SU-DHL-6 (cell line): ENCODE measurements at regions not wholly inside any gene's neighbourhood (a gene's known extent, or its start where the extent isn't known, plus 50 kb on each side); places are given as distances from the start of the nearest gene placed in this dataset.

Source experiments
- H2AFZ ChIP-seq: fragments of 200-600 bp; sonication (generic); 2 replicates; pipeline ENCODE4 v1.6.1; 2014; ENCODE audit warnings: low read depth, mild to moderate bottlenecking, moderate library complexity, mixed read lengths, antibody characterized with exemption, low read length; ENCODE audit not compliant: severe bottlenecking
- H3F3A ChIP-seq: fragments of 200-600 bp; shearing (Covaris generic); 2 replicates; pipeline ENCODE4 v1.6.0; 2016; ENCODE audit warnings: antibody characterized with exemption, mild to moderate bottlenecking; ENCODE audit not compliant: insufficient read depth
- H3K27ac ChIP-seq: fragments of 200-600 bp; sonication (generic); 2 replicates; pipeline ENCODE4 v1.5.1; 2016; ENCODE audit warnings: low read depth, mild to moderate bottlenecking, low read length, moderate library complexity, mixed read lengths
- H3K27me3 ChIP-seq: fragments of 200-600 bp; sonication (generic), shearing (Covaris generic); 2 replicates; pipeline ENCODE4 v1.6.0; 2014; ENCODE audit warnings: mild to moderate bottlenecking, low read length
- H3K36me3 ChIP-seq: fragments of 200-600 bp; sonication (generic); 2 replicates; pipeline ENCODE4 v1.6.1; 2014; ENCODE audit warnings: mild to moderate bottlenecking, low read length, mixed read lengths
- H3K4me2 ChIP-seq: fragments of 300-600, 200-600 bp; shearing (Covaris generic), sonication (generic); 2 replicates; pipeline ENCODE4 v1.6.0; 2014; ENCODE audit warnings: low read length, low read depth, mild to moderate bottlenecking; ENCODE audit not compliant: poor library complexity, severe bottlenecking
- H3K4me3 ChIP-seq: fragments of 200-600 bp; sonication (generic); 2 replicates; pipeline ENCODE4 v1.5.1; 2014; ENCODE audit warnings: antibody characterized with exemption, low read length, mild to moderate bottlenecking, mixed read lengths; ENCODE audit not compliant: insufficient read depth, poor library complexity, severe bottlenecking
- H3K79me2 ChIP-seq: fragments of 200-600 bp; sonication (generic); 2 replicates; pipeline ENCODE4 v1.6.1; 2014; ENCODE audit warnings: mild to moderate bottlenecking, low read length, moderate library complexity; ENCODE audit not compliant: insufficient read depth
- H3K9ac ChIP-seq: fragments of 200-600 bp; sonication (generic); 2 replicates; pipeline ENCODE4 v1.7.0; 2014; ENCODE audit warnings: mild to moderate bottlenecking, low read length
- H3K9me2 ChIP-seq: fragments of 200-600 bp; sonication (generic); replicated peaks from 2 replicates; pipeline ENCODE4 v1.6.1; 2014; ENCODE audit warnings: low read length; ENCODE audit not compliant: insufficient read depth
- H3K9me3 ChIP-seq: fragments of 200-600 bp; sonication (generic); 2 replicates; pipeline ENCODE4 v1.6.1; 2014; ENCODE audit warnings: low read length, mixed read lengths; ENCODE audit not compliant: insufficient read depth
- H4K20me1 ChIP-seq: fragments of 200-600 bp; sonication (generic); 2 replicates; pipeline ENCODE4 v1.6.1; 2014; ENCODE audit warnings: low read depth, mild to moderate bottlenecking, antibody characterized with exemption, low read length, moderate library complexity, mixed read lengths
- EZH2phosphoT487 ChIP-seq: fragments of 200-600 bp; sonication (generic), shearing (Covaris generic); conservative IDR thresholded peaks from 2 replicates; pipeline ENCODE4 v1.6.1; 2018; ENCODE audit warnings: mild to moderate bottlenecking, antibody characterized with exemption, low read length, moderate library complexity, mixed read lengths
- TF ChIP-seq, protein P1 (sequence below): fragments of 200-600 bp; sonication (generic); IDR thresholded peaks from one replicate; pipeline ENCODE4 v1.5.1; 2017; ENCODE audit warnings: antibody characterized with exemption, mild to moderate bottlenecking, low read length, moderate library complexity; ENCODE audit not compliant: insufficient read depth, poor library complexity, severe bottlenecking

DNA sequence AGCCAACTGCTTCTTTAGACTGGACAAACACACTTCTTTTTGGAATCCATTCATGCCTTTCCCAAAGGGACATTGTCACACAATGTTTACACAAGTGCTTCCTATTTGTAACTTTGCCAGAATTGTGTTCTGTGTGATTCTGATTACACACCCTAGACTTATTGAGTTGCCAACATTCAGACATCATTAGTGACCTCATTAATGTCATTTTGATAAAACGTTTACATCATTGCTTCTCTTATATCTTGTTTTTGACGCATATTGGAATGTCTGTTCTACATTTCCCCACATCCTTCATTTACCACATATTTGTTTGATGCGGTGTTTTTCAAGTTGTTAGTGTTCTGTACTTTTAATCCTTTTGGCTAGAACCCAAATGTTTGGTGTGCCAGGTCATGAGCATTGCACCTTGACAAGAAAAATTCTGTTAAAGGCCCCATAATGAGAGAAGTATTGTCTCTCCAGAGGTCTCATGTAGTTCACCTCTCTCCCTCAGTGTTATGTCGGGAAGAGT, 305.5 kb downstream of the AEBP2 start:
- Histone ChIP-seq H3K36me3 (no peaks in the 10 kb centered on the region), H2AFZ (no peak overlapping the region), H3K79me2 (no peaks in the 10 kb centered on the region), H3F3A (no peaks in the 10 kb centered on the region), H3K4me3 (no peak overlapping the region), H3K27me3 (no peaks in the 10 kb centered on the region), H3K27ac (no peak overlapping the region), H3K4me2 (no peak overlapping the region), H3K9me3 (no peaks in the 10 kb centered on the region), H4K20me1 (no peaks in the 10 kb centered on the region), H3K9ac (no peak overlapping the region), H3K9me2 (no peaks in the 10 kb centered on the region)
- TF ChIP-seq, protein P1, sequence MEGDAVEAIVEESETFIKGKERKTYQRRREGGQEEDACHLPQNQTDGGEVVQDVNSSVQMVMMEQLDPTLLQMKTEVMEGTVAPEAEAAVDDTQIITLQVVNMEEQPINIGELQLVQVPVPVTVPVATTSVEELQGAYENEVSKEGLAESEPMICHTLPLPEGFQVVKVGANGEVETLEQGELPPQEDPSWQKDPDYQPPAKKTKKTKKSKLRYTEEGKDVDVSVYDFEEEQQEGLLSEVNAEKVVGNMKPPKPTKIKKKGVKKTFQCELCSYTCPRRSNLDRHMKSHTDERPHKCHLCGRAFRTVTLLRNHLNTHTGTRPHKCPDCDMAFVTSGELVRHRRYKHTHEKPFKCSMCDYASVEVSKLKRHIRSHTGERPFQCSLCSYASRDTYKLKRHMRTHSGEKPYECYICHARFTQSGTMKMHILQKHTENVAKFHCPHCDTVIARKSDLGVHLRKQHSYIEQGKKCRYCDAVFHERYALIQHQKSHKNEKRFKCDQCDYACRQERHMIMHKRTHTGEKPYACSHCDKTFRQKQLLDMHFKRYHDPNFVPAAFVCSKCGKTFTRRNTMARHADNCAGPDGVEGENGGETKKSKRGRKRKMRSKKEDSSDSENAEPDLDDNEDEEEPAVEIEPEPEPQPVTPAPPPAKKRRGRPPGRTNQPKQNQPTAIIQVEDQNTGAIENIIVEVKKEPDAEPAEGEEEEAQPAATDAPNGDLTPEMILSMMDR = no peak
- TF ChIP-seq EZH2phosphoT487 = no peak

DNA sequence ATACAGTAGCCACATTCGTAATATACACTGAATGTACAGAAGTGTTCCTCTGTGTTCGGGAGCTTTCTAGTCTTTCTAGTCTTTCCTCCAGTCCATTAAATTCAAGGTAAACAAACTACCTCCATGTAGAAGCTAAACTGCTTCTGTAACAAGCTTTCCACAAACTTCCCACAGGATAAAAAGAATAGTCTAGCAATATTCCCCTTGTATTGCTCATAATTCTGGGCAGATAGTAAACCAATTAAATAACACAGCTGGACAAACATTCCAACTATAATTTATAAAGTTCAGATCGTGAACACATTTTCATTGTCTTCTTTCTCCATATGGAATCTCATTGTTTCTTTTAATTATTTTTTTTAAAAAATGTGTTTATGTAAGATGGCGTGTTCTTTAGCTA, 307.2 kb downstream of the AEBP2 start:
- Histone ChIP-seq H3K27me3 (no peaks in the 10 kb centered on the region), H3K79me2 (no peaks in the 10 kb centered on the region), H3K9ac (no peak overlapping the region), H3K9me3 (no peaks in the 10 kb centered on the region), H3K4me3 (no peak overlapping the region), H3K36me3 (no peaks in the 10 kb centered on the region), H3K9me2 (no peaks in the 10 kb centered on the region), H3K27ac (no peak overlapping the region), H3K4me2 (no peak overlapping the region), H3F3A (no peaks in the 10 kb centered on the region), H2AFZ (no peak overlapping the region), H4K20me1 (no peaks in the 10 kb centered on the region)
- TF ChIP-seq EZH2phosphoT487 = no peak
- TF ChIP-seq, protein P1 = no peak

DNA sequence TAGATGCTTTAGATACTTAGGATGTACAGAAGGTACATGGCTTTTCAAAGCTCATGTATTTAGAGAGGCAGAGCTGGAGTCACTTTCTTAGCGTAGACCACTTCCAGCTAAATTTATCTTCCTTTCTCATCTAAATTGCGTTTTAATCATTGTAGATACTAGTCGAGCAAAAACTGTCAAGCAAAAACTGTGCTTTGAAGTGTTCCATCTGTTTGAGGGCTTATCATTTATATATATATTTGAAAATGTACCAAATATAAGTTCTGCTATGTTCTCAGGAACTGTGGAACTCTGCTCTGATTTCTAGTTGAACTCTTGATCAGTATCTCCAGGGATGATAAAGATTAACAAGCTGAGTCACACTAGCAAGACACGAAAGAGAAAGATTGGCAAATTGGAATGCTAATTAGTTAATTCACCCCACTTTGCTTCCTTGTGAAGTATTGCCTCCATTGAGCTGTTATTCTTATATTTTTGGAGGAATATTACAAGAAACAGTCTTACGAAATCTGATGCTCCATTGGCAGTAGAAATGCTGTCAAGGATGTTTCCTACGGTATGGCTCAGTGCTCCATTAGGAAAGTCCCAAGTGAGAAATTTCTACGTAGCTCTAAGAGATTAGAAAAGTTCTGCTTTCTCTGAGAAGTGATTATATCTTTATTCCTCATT, 310.7 kb downstream of the AEBP2 start:
- Histone ChIP-seq H3K9ac (no peak overlapping the region), H3K4me2 (no peak overlapping the region), H3K27ac (no peak overlapping the region), H4K20me1 (no peaks in the 10 kb centered on the region), H3F3A (no peaks in the 10 kb centered on the region), H3K36me3 (no peaks in the 10 kb centered on the region), H3K4me3 (no peak overlapping the region), H3K9me2 (no peaks in the 10 kb centered on the region), H3K79me2 (no peaks in the 10 kb centered on the region), H3K9me3 (peaks cover 3% of the 10 kb centered on the region; the same call in 1 of the 2 replicates), H2AFZ (no peak overlapping the region), H3K27me3 (no peaks in the 10 kb centered on the region)
- TF ChIP-seq, protein P1 = no peak
